ENCODE measurements at regions not wholly inside any gene's neighbourhood (a gene's known extent, or its start where the extent isn't known, plus 50 kb on each side); places are given as distances from the start of the nearest gene placed in this dataset.
"Not testable (repeated sequence)": the region's sequence is repeated elsewhere in the genome, so short reads cannot be mapped to it uniquely, and the experiment has no call there.

DNA sequence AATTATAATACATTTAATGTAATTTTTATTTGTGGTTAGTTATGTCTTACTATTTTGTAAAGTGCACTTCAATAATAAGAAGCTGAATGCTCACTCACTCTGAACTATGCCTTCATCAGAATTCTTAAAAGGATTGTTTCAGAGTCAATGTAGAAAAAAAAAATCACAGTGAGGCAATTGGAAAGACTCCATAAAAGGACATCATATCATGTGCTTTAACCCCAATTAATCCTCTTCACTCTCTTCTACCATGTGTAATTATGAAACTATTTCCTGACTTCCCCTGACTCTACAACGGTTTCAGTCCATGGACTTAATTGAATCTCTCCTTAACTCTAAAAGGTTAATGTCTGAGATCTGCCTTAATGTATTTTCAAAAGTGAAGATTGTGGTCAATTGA, 250.4 kb upstream of the ALG10 start:
- no peaks in the 10 kb centered on the region for H3K9me2 ChIP-seq
- H3K4me2 ChIP-seq = no peak overlapping the region
- no peaks in the 10 kb centered on the region for H3K36me3 ChIP-seq (replicated peaks in 1 of 2; ENCODE audit: control insufficient read depth in 1 of 2, insufficient read depth in 2 of 2, low read length in 1 of 2)
- no peaks in the 10 kb centered on the region for H3K27me3 ChIP-seq (ENCODE audit: insufficient read depth)
- no peak overlapping the region for H3K9ac ChIP-seq
- ChIA-PET CTCF (no interaction called here), POLR2A (no interaction called here)
- no peak overlapping the region for H2AFZ ChIP-seq (ENCODE audit: low read depth)
- H3K79me2 ChIP-seq (ENCODE audit: insufficient read depth) = no peaks in the 10 kb centered on the region
- no peaks in the 10 kb centered on the region for H3F3A ChIP-seq (replicated peaks; ENCODE audit: insufficient read depth)
- DNase-seq = no peak
- no peak for TF ChIP-seq JUND (IDR thresholded peaks at IDR 0.05)
- no peak for TF ChIP-seq SMC3 (IDR thresholded peaks at IDR 0.05; ENCODE audit: low read depth, low read length)
- TF ChIP-seq, protein P1, sequence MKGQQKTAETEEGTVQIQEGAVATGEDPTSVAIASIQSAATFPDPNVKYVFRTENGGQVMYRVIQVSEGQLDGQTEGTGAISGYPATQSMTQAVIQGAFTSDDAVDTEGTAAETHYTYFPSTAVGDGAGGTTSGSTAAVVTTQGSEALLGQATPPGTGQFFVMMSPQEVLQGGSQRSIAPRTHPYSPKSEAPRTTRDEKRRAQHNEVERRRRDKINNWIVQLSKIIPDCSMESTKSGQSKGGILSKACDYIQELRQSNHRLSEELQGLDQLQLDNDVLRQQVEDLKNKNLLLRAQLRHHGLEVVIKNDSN (IDR thresholded peaks at IDR 0.05; ENCODE audit: borderline replicate concordance, low read depth) = no peak
- TF ChIP-seq, protein P2, sequence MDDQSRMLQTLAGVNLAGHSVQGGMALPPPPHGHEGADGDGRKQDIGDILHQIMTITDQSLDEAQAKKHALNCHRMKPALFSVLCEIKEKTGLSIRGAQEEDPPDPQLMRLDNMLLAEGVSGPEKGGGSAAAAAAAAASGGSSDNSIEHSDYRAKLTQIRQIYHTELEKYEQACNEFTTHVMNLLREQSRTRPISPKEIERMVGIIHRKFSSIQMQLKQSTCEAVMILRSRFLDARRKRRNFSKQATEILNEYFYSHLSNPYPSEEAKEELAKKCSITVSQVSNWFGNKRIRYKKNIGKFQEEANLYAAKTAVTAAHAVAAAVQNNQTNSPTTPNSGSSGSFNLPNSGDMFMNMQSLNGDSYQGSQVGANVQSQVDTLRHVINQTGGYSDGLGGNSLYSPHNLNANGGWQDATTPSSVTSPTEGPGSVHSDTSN (IDR thresholded peaks at IDR 0.05) = no peak
- no peak for TF ChIP-seq MXI1 (IDR thresholded peaks at IDR 0.05; ENCODE audit: low read depth, low read length)
- no peak for TF ChIP-seq IRF3 (IDR thresholded peaks at IDR 0.05; ENCODE audit: low read depth, low read length)
- TF ChIP-seq SIN3A (IDR thresholded peaks at IDR 0.05; ENCODE audit: borderline replicate concordance, low read depth, low read length) = no peak
- TF ChIP-seq, protein P3, sequence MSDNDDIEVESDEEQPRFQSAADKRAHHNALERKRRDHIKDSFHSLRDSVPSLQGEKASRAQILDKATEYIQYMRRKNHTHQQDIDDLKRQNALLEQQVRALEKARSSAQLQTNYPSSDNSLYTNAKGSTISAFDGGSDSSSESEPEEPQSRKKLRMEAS (IDR thresholded peaks at IDR 0.05; ENCODE audit: low read depth) = no peak
- no peaks in the 10 kb centered on the region for H4K20me1 ChIP-seq (ENCODE audit: insufficient read depth)
- H3K9me3 ChIP-seq = no peaks in the 10 kb centered on the region
- no peaks in the 10 kb centered on the region for H3K4me1 ChIP-seq (ENCODE audit: control insufficient read depth in 1 of 2, insufficient read depth in 2 of 2, low read depth in 1 of 2, low read length in 1 of 2)
- no peak overlapping the region for H3K27ac ChIP-seq (ENCODE audit: low read depth in 2 of 2, low read length in 1 of 2)
- H3K4me3 ChIP-seq (ENCODE audit: low read depth in 2 of 2, low read length in 1 of 2) = no peak overlapping the region
- WGBS (ENCODE audit: low lambda C conversion rate) = 2% methylated on average over 1 of the region's 1 CpG

DNA sequence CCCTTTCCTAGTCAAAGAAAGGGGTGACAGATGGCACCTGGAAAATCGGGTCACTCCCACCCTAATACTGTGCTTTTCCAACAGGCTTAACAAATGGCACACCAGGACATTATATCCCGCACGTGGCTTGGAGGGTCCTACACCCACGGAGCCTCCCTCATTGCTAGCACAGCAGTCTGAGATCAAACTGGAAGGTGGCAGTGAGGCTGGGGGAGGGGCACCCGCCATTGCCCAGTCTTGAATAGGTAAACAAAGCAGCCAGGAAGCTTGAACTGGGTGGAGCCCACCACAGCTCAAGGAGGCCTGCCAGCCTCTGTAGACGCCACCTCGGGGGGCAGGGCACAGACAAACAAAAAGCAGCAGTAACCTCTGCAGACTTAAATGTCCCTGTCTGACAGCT, 249.2 kb upstream of the ALG10 start:
- H3K4me1 ChIP-seq (ENCODE audit: control insufficient read depth in 1 of 2, insufficient read depth in 2 of 2, low read depth in 1 of 2, low read length in 1 of 2); H3K4me3 ChIP-seq (ENCODE audit: low read depth in 2 of 2, low read length in 1 of 2); H3K27ac ChIP-seq (ENCODE audit: low read depth in 2 of 2, low read length in 1 of 2); H3K79me2 ChIP-seq (ENCODE audit: insufficient read depth); POLR2A ChIA-PET; H3K4me2 ChIP-seq; CTCF ChIA-PET; H3F3A ChIP-seq (replicated peaks; ENCODE audit: insufficient read depth); H3K9ac ChIP-seq; H3K36me3 ChIP-seq (replicated peaks in 1 of 2; ENCODE audit: control insufficient read depth in 1 of 2, insufficient read depth in 2 of 2, low read length in 1 of 2); H3K9me3 ChIP-seq; H2AFZ ChIP-seq (ENCODE audit: low read depth); H3K9me2 ChIP-seq; H3K27me3 ChIP-seq (ENCODE audit: insufficient read depth); DNase-seq; H4K20me1 ChIP-seq (ENCODE audit: insufficient read depth): not testable (repeated sequence)
- WGBS (ENCODE audit: low lambda C conversion rate) = 5% methylated on average over 7 of the region's 7 CpGs

DNA sequence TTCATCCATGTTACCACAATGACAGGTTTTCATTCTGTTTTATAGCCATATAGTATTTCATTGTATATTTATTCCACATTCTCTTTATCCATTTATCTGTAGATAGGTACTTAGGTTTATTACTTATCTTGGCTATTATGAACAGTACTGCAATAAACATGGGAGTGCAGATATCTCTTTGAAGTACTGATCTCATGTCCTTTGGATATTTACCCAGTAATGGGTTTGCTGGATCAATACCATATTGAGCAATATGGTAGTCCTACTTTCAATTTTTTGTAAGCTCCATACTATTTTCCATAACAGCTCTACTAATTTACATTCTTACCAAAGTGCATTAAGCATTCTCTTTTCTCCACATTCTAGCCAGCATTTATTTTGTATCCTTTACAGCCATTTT, 235.8 kb upstream of the ALG10 start:
- no peak overlapping the region for H3K4me2 ChIP-seq
- no peak for DNase-seq
- no peak overlapping the region for H3K4me3 ChIP-seq (ENCODE audit: low read depth in 2 of 2, low read length in 1 of 2)
- H3K36me3 ChIP-seq (replicated peaks in 1 of 2; ENCODE audit: control insufficient read depth in 1 of 2, insufficient read depth in 2 of 2, low read length in 1 of 2) = no peaks in the 10 kb centered on the region
- H3K9me3 ChIP-seq = no peaks in the 10 kb centered on the region
- no peak overlapping the region for H3K27ac ChIP-seq (ENCODE audit: low read depth in 2 of 2, low read length in 1 of 2)
- POLR2A ChIA-PET = no interaction called here
- no peaks in the 10 kb centered on the region for H3K4me1 ChIP-seq (ENCODE audit: control insufficient read depth in 1 of 2, insufficient read depth in 2 of 2, low read depth in 1 of 2, low read length in 1 of 2)
- H3K27me3 ChIP-seq (ENCODE audit: insufficient read depth) = no peaks in the 10 kb centered on the region
- no peaks in the 10 kb centered on the region for H3K9me2 ChIP-seq
- H3F3A ChIP-seq (replicated peaks; ENCODE audit: insufficient read depth) = no peaks in the 10 kb centered on the region
- no peak overlapping the region for H3K9ac ChIP-seq
- no peaks in the 10 kb centered on the region for H4K20me1 ChIP-seq (ENCODE audit: insufficient read depth)
- CTCF ChIA-PET = no interaction called here
- H3K79me2 ChIP-seq (ENCODE audit: insufficient read depth) = no peaks in the 10 kb centered on the region
- H2AFZ ChIP-seq (ENCODE audit: low read depth) = no peak overlapping the region
- no peak for TF ChIP-seq CTCF (IDR thresholded peaks at IDR 0.05)
- TF ChIP-seq RXRA (IDR thresholded peaks at IDR 0.05; ENCODE audit: borderline replicate concordance, low read depth) = no peak
- TF ChIP-seq TAF1 (IDR thresholded peaks at IDR 0.05; ENCODE audit: borderline replicate concordance, low read depth, low read length) = no peak
- TF ChIP-seq, protein P2 (IDR thresholded peaks at IDR 0.05) = no peak
- no peak for TF ChIP-seq MEF2A (IDR thresholded peaks at IDR 0.05; ENCODE audit: borderline replicate concordance, low read depth)
